PC-9 (cell line): ENCODE measurements at regions not wholly inside any gene's neighbourhood (a gene's known extent, or its start where the extent isn't known, plus 50 kb on each side); places are given as distances from the start of the nearest gene placed in this dataset.

Source experiments
- BruUV-seq: library from RNA; stranded (reverse); fragments of 400-500 nt; replicated peaks from 2 replicates; lab custom pipeline; 2021; lab: Mats Ljungman, UMichigan
- CTCF ChIA-PET: fragments of 300-600 bp; sonication (Branson Sonifier 250); formaldehyde crosslinking; loops from one replicate; lab custom pipeline; 2022; ENCODE audit warnings: antibody characterized with exemption; lab: Charles Lee
- POLR2A ChIA-PET: fragments of 300-600 bp; sonication (Branson Sonifier 250); formaldehyde crosslinking; loops from one replicate; lab custom pipeline; 2022; ENCODE audit warnings: antibody characterized with exemption; ENCODE audit not compliant: unreplicated experiment; lab: Charles Lee
- DNase-seq, 2 experiments: peaks; one replicate each; pipeline versions ENCODE4 v3.0.0 to v3.0.0-alpha.2; 2015 to 2022; ENCODE audit warnings: mixed read lengths in 1 of 2
- H2AFZ ChIP-seq: fragments of 200-600 bp; sonication (generic); 2 replicates; pipeline ENCODE4 v1.8.1; 2017; ENCODE audit warnings: antibody characterized with exemption
- H3F3A ChIP-seq: fragments of 200-600 bp; sonication (generic); 2 replicates; pipeline ENCODE4 v1.8.1; 2017; ENCODE audit warnings: antibody characterized with exemption, mild to moderate bottlenecking, low read depth; ENCODE audit not compliant: insufficient read depth
- H3K27ac ChIP-seq: fragments of 200-600 bp; sonication (generic); 2 replicates; pipeline ENCODE4 v1.6.1; 2016; ENCODE audit warnings: mixed run types
- H3K27me3 ChIP-seq: fragments of 200-600 bp; sonication (generic); 2 replicates; pipeline ENCODE4 v1.6.1; 2016; ENCODE audit warnings: low read depth, mixed run types; ENCODE audit not compliant: insufficient read depth
- H3K36me3 ChIP-seq: fragments of 200-600 bp; sonication (generic); 2 replicates; pipeline ENCODE4 v1.6.1; 2016; ENCODE audit warnings: low read depth, mixed run types
- H3K4me1 ChIP-seq: fragments of 200-600 bp; sonication (generic); replicated peaks from 2 replicates; pipeline ENCODE4 v1.6.1; 2016; ENCODE audit warnings: mixed run types; ENCODE audit not compliant: insufficient read depth
- H3K4me2 ChIP-seq: fragments of 200-600 bp; sonication (generic); 2 replicates; pipeline ENCODE4 v1.6.1; 2017; ENCODE audit warnings: mixed run types
- H3K4me3 ChIP-seq: fragments of 200-600 bp; sonication (generic); 2 replicates; pipeline ENCODE4 v1.6.1; 2016; ENCODE audit warnings: mixed run types
- H3K79me2 ChIP-seq: fragments of 200-600 bp; sonication (generic); 2 replicates; pipeline ENCODE4 v1.6.1; 2017; ENCODE audit warnings: low read depth, mixed run types
- H3K9me2 ChIP-seq: fragments of 200-600 bp; sonication (generic); 2 replicates; pipeline ENCODE4 v1.8.1; 2017; ENCODE audit warnings: mild to moderate bottlenecking; ENCODE audit not compliant: insufficient read depth
- H3K9me3 ChIP-seq: fragments of 200-600 bp; sonication (generic); 2 replicates; pipeline ENCODE4 v1.8.1; 2016; ENCODE audit warnings: low read depth; ENCODE audit not compliant: insufficient read depth
- H4K20me1 ChIP-seq: fragments of 200-600 bp; sonication (generic); 2 replicates; pipeline ENCODE4 v1.8.1; 2017; ENCODE audit not compliant: insufficient read depth
- EZH2 ChIP-seq: fragments of 200-600 bp; sonication (generic); IDR thresholded peaks from 2 replicates; pipeline ENCODE4 v1.8.0; 2017; ENCODE audit warnings: antibody characterized with exemption, low read depth
- intact Hi-C: fragments of 100-400 bp; cut with micrococcal nuclease; formaldehyde crosslinking; loops from one replicate; pipeline ENCODE4 v1.10.0; 2022; ENCODE audit not compliant: unreplicated experiment
- TF ChIP-seq, protein P1 (sequence below): fragments of 200-600 bp; sonication (generic); conservative IDR thresholded peaks from 2 replicates; pipeline ENCODE4 v1.6.1; 2017; ENCODE audit warnings: mixed run types, antibody characterized with exemption, mild to moderate bottlenecking, moderate library complexity

DNA sequence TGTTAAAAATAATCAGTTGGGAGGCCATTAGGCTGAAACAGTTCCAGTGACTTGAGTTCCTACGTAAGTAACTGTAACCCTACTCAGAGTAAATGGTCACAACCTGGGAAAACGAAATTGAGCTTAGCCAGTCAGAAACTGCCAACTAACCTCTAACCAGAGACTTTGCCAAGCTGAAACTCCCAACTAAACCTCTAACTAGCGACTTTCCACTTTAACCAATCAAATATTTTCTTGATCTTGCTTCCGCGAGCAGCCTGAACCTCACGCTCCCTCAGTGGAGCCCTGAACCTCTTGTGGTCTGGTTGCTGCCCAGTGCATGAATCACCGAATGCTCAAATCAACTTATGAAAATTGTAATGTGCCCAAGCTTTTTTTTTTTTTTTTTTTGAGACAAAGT, 156.2 kb downstream of the MED10 start:
- CTCF ChIA-PET = no interaction called here
- H3F3A ChIP-seq = no peaks in the 10 kb centered on the region
- no peak for TF ChIP-seq EZH2
- TF ChIP-seq, protein P1, sequence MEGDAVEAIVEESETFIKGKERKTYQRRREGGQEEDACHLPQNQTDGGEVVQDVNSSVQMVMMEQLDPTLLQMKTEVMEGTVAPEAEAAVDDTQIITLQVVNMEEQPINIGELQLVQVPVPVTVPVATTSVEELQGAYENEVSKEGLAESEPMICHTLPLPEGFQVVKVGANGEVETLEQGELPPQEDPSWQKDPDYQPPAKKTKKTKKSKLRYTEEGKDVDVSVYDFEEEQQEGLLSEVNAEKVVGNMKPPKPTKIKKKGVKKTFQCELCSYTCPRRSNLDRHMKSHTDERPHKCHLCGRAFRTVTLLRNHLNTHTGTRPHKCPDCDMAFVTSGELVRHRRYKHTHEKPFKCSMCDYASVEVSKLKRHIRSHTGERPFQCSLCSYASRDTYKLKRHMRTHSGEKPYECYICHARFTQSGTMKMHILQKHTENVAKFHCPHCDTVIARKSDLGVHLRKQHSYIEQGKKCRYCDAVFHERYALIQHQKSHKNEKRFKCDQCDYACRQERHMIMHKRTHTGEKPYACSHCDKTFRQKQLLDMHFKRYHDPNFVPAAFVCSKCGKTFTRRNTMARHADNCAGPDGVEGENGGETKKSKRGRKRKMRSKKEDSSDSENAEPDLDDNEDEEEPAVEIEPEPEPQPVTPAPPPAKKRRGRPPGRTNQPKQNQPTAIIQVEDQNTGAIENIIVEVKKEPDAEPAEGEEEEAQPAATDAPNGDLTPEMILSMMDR = no peak
- H3K79me2 ChIP-seq = no peaks in the 10 kb centered on the region
- H2AFZ ChIP-seq = no peak overlapping the region
- H3K27me3 ChIP-seq = peaks cover 22% of the 10 kb centered on the region
- H3K4me3 ChIP-seq = no peak overlapping the region
- H4K20me1 ChIP-seq = no peaks in the 10 kb centered on the region
- POLR2A ChIA-PET = no interaction called here
- intact Hi-C loops = no loop called here
- no TSS peak for BruUV-seq
- no peaks in the 10 kb centered on the region for H3K4me1 ChIP-seq
- no peak for DNase-seq
- no peak overlapping the region for H3K27ac ChIP-seq
- no peak overlapping the region for H3K4me2 ChIP-seq
- no peaks in the 10 kb centered on the region for H3K9me3 ChIP-seq
- no peaks in the 10 kb centered on the region for H3K36me3 ChIP-seq
- H3K9me2 ChIP-seq = no peaks in the 10 kb centered on the region

- no peak overlapping the region for H3K4me2 ChIP-seq
- no peaks in the 10 kb centered on the region for H3K9me3 ChIP-seq
- H3K36me3 ChIP-seq = no peaks in the 10 kb centered on the region
- BruUV-seq = no TSS peak
- no peaks in the 10 kb centered on the region for H3F3A ChIP-seq
- CTCF ChIA-PET = no interaction called here
- H3K27ac ChIP-seq = no peak overlapping the region
- POLR2A ChIA-PET = no interaction called here
- no peak for DNase-seq
- no peak overlapping the region for H3K4me3 ChIP-seq
- no peaks in the 10 kb centered on the region for H4K20me1 ChIP-seq
- H3K79me2 ChIP-seq = no peaks in the 10 kb centered on the region
- H3K9me2 ChIP-seq = no peaks in the 10 kb centered on the region
- intact Hi-C loops = no loop called here
- TF ChIP-seq, protein P1 = no peak
- TF ChIP-seq EZH2 = no peak
- H3K4me1 ChIP-seq = no peaks in the 10 kb centered on the region
- peaks cover 22% of the 10 kb centered on the region for H3K27me3 ChIP-seq
- no peak overlapping the region for H2AFZ ChIP-seq
Observed at GRCh38 chr5:6221141-6221626, 157.2 kb downstream of the MED10 start.

GRCh38 chr5:6220346-6221088, 157.8 kb downstream of the MED10 start:
- Histone ChIP-seq H3K27ac (no peak overlapping the region), H3K9me3 (no peaks in the 10 kb centered on the region), H3K79me2 (no peaks in the 10 kb centered on the region), H3K4me2 (no peak overlapping the region), H3K27me3 (peaks cover 25% of the 10 kb centered on the region), H4K20me1 (no peaks in the 10 kb centered on the region), H2AFZ (no peak overlapping the region), H3K4me1 (no peaks in the 10 kb centered on the region), H3K4me3 (no peak overlapping the region), H3K36me3 (no peaks in the 10 kb centered on the region), H3F3A (no peaks in the 10 kb centered on the region), H3K9me2 (no peaks in the 10 kb centered on the region)
- CTCF ChIA-PET = no interaction called here
- POLR2A ChIA-PET = no interaction called here
- no TSS peak for BruUV-seq
- intact Hi-C loops = no loop called here
- TF ChIP-seq EZH2 = no peak
- TF ChIP-seq, protein P1 = no peak
- no peak for DNase-seq
